DND-41 (cell line): ENCODE measurements at regions not wholly inside any gene's neighbourhood (a gene's known extent, or its start where the extent isn't known, plus 50 kb on each side); places are given as distances from the start of the nearest gene placed in this dataset.

Source experiments
- CTCF ChIP-seq: IDR thresholded peaks from 2 replicates; pipeline ENCODE4 v1.5.1; 2012; ENCODE audit warnings: borderline replicate concordance, low read length, moderate library complexity, mild to moderate bottlenecking; ENCODE audit not compliant: poor library complexity, severe bottlenecking; ENCODE audit errors: extremely low read depth
- EZH2 ChIP-seq: IDR thresholded peaks from 3 replicates; pipeline ENCODE4 v1.6.1; 2012; ENCODE audit warnings: borderline replicate concordance, low read depth, mild to moderate bottlenecking, moderate library complexity, low read length, inconsistent platforms; ENCODE audit not compliant: severe bottlenecking

- TF ChIP-seq CTCF = no peak
- TF ChIP-seq EZH2 = no peak
Observed at GRCh38 chr3:124149771-124150170, 157.8 kb upstream of the ROPN1 start.
